ENCODE measurements at regions not wholly inside any gene's neighbourhood (a gene's known extent, or its start where the extent isn't known, plus 50 kb on each side); places are given as distances from the start of the nearest gene placed in this dataset.

DNA sequence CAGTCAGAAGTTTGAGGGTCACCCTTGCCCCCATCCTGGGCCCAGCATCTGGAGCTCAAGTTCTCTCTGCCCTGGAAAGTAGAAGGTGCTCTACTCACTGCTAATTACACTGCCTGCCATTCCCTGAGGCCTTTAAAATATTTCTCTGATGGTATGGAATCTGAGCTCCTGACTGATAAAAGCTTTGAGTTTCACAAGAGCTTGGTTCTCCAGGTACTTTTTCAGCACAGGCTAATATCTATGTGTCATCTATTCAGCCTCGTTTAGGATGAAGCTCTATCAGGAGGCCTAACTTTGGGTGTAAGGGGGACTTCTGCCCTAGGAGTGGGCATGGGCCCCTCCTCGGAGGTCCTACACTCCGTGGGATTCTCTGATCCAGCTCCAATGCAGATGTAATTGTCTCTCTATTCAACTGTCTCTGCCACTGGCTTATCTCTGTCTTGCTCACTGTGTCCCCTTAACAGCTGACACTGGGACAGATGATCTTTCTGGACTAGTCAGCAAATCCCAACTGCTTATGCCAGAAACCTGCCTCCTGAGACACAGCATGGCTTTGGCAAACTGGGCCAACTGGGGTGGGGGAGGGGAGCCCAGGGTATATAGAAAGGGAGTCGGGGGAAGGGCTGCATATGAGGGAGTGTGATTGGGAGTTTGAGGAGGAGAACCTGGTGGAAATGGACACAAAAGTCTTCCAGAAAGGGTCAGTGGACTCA lies 104.2 kb upstream of the GADD45A start:
- no peaks in the 10 kb centered on the region for H3K9me3 Mint-ChIP-seq
- H2BK120ac ChIP-seq (ENCODE audit: low read depth, low read length, poor library complexity, severe bottlenecking) = no peak overlapping the region

More for the DNA sequence above, 104.2 kb upstream of the GADD45A start:
- Histone ChIP-seq H2BK20ac (ENCODE audit: low read depth, low read length, poor library complexity, severe bottlenecking) (no peak overlapping the region), H4K20me1 (ENCODE audit: control insufficient read depth, insufficient read depth, insufficient read length) (no peaks in the 10 kb centered on the region), H2AFZ (ENCODE audit: low read length) (no peak overlapping the region), H3K27me3 (ENCODE audit: insufficient read depth, low read length) (no peaks in the 10 kb centered on the region), H4K5ac (ENCODE audit: insufficient read length, low read depth, low read length) (no peak overlapping the region), H3K23me2 (ENCODE audit: insufficient read length, low read depth, low read length, poor library complexity, severe bottlenecking) (no peaks in the 10 kb centered on the region), H3K27ac (ENCODE audit: insufficient read length, low read depth, low read length) (no peak overlapping the region), H4K8ac (replicated peaks; ENCODE audit: insufficient read length, low read depth, low read length) (no peak overlapping the region), H2BK5ac (ENCODE audit: insufficient read length, low read length) (no peak overlapping the region), H4K91ac (ENCODE audit: insufficient read length, low read depth, low read length) (no peak overlapping the region), H3K79me2 (ENCODE audit: insufficient read depth, low read length) (no peaks in the 10 kb centered on the region; the same call in 1 of the 2 replicates), H2AK5ac (ENCODE audit: insufficient read length, low read length) (no peak overlapping the region), H3K18ac (ENCODE audit: insufficient read length, low read depth, low read length) (no peak overlapping the region), H3K9ac (ENCODE audit: extremely low read depth, insufficient read length, low read length) (no peak overlapping the region), H3K9me3 (ENCODE audit: control insufficient read depth, low read depth, low read length) (no peaks in the 10 kb centered on the region), H3K23ac (ENCODE audit: insufficient read length, low read depth, low read length) (no peak overlapping the region), H3K56ac (ENCODE audit: insufficient read length, low read depth, low read length) (no peak overlapping the region), H3T11ph (ENCODE audit: low read length) (no peak overlapping the region), H3K14ac (ENCODE audit: insufficient read depth, low read length) (no peak overlapping the region), H2BK15ac (ENCODE audit: low read depth, low read length) (no peak overlapping the region), H2BK12ac (ENCODE audit: insufficient read length, low read depth, low read length) (no peak overlapping the region), H3K79me1 (ENCODE audit: insufficient read depth, low read depth, low read length, poor library complexity, severe bottlenecking) (no peaks in the 10 kb centered on the region), H3K4ac (ENCODE audit: low read depth, low read length) (no peak overlapping the region), H3K4me2 (ENCODE audit: insufficient read depth, insufficient read length, low read length) (no peak overlapping the region), H3K4me1 (ENCODE audit: insufficient read depth, low read length) (no peaks in the 10 kb centered on the region)
- TF ChIP-seq, protein P1, sequence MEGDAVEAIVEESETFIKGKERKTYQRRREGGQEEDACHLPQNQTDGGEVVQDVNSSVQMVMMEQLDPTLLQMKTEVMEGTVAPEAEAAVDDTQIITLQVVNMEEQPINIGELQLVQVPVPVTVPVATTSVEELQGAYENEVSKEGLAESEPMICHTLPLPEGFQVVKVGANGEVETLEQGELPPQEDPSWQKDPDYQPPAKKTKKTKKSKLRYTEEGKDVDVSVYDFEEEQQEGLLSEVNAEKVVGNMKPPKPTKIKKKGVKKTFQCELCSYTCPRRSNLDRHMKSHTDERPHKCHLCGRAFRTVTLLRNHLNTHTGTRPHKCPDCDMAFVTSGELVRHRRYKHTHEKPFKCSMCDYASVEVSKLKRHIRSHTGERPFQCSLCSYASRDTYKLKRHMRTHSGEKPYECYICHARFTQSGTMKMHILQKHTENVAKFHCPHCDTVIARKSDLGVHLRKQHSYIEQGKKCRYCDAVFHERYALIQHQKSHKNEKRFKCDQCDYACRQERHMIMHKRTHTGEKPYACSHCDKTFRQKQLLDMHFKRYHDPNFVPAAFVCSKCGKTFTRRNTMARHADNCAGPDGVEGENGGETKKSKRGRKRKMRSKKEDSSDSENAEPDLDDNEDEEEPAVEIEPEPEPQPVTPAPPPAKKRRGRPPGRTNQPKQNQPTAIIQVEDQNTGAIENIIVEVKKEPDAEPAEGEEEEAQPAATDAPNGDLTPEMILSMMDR (conservative IDR thresholded peaks at IDR 0.05) = no peak
- no CpG with 5 or more reads among the region's 4 CpGs for WGBS (ENCODE audit: extremely low coverage, insufficient read length, low lambda C conversion rate)
- Mint-ChIP-seq H3K27ac (peak overlapping the region in 1 of 3 experiments; percentile 25; a peak in 1 of 7 replicates), H3K36me3 (ENCODE audit: insufficient read depth in 1 of 3, low read depth in 3 of 3) (no peaks in the 10 kb centered on the region; a peak in 1 of 7 replicates), H3K4me1 (peaks cover 3 to 13% of the 10 kb centered on the region in 2 experiments; a peak in 3 of 4 replicates), H3K4me3 (no peak overlapping the region), H3K27me3 (ENCODE audit: low read depth) (no peaks in the 10 kb centered on the region)
- no peak for DNase-seq

Data from H9 (cell line).